Activated CD4-positive, alpha-beta memory T cell treated with anti-CD3 and anti-CD28 coated beads for 36 hours (primary cell): ENCODE measurements at regions not wholly inside any gene's neighbourhood (a gene's known extent, or its start where the extent isn't known, plus 50 kb on each side); places are given as distances from the start of the nearest gene placed in this dataset.

ENCODE experiments used
- CTCF ChIA-PET: fragments of 350-600 bp; sonication (Branson Sonifier 250); formaldehyde crosslinking; loops from one replicate; lab custom pipeline; 2021; ENCODE audit warnings: antibody characterized with exemption, inconsistent platforms; lab: Charles Lee
- POLR2A ChIA-PET: fragments of 350-600 bp; sonication (Branson Sonifier 250); formaldehyde crosslinking; loops from one replicate; lab custom pipeline; 2021; ENCODE audit warnings: antibody characterized with exemption; lab: Charles Lee
- DNase-seq: peaks from one replicate; pipeline ENCODE4 v3.0.0-alpha.2; 2020
- H3K27ac Mint-ChIP-seq: one replicate; pipeline ENCODE4 v1.8.0; 2021; ENCODE audit warnings: mixed read lengths
- H3K27me3 Mint-ChIP-seq: one replicate; pipeline ENCODE4 v1.8.0; 2021; ENCODE audit warnings: mixed read lengths
- H3K36me3 Mint-ChIP-seq: one replicate; pipeline ENCODE4 v1.8.0; 2021; ENCODE audit warnings: mixed read lengths
- H3K4me1 Mint-ChIP-seq: one replicate; pipeline ENCODE4 v1.8.0; 2021; ENCODE audit warnings: low read depth, mixed read lengths
- H3K4me3 Mint-ChIP-seq: one replicate; pipeline ENCODE4 v1.8.0; 2021; ENCODE audit warnings: mild to moderate bottlenecking, mixed read lengths
- H3K9me3 Mint-ChIP-seq: one replicate; pipeline ENCODE4 v1.8.0; 2021; ENCODE audit warnings: mixed read lengths
- intact Hi-C: fragments of 100-400 bp; cut with micrococcal nuclease; formaldehyde crosslinking; loops from one replicate; pipeline ENCODE4 v1.15.1; 2023

DNA sequence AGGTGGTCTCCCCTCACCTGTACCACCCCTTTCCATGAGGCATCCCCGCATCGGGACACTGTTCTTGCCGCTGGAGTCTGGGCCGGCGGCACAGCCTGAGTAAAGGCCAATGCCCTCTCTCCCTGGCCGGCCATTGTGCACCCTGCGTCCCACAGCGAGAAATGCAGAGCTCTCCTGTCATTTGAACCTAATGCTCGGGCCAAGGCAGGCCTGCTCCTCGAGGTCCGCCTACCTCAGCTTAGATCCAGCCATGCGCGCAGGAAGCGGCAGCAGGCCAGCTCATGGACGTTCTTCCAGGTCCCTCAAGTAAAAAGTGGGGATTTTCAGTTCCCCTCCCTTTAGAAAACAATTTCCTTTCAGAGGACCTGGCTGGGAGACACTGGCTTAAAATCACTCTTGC lies 135.0 kb downstream of the HSD17B3 start:
- Mint-ChIP-seq H3K4me1 (no peaks in the 10 kb centered on the region), H3K27me3 (peaks cover 3% of the 10 kb centered on the region), H3K9me3 (no peaks in the 10 kb centered on the region), H3K36me3 (no peaks in the 10 kb centered on the region), H3K4me3 (no peak overlapping the region), H3K27ac (no peak overlapping the region)
- DNase-seq, result no peak
- intact Hi-C loops, result no loop called here
- CTCF ChIA-PET, result no interaction called here
- POLR2A ChIA-PET, result no interaction called here

DNA sequence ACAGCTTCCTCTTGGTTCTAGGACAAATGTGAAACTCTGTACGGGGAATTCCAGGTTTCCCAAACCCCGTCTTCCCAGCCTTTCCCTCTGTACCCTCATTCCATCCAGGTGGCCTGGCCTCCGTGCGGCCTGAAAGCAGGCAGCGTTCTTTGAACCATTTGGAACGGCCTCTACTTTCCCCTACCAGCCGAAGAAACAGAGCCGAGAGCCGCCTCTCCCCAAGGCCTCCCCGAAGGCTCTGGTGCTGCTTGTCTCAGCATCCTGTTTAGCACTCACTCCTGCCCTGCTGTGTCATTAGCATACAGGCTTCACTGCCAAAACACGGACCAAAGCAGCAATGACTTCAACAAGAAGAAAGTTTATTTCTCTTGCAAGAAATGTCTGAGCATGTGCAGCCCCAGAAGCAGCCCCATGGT lies 137.7 kb downstream of the HSD17B3 start:
- Mint-ChIP-seq H3K9me3 (no peaks in the 10 kb centered on the region), H3K4me1 (no peaks in the 10 kb centered on the region), H3K27me3 (peaks cover 2% of the 10 kb centered on the region), H3K36me3 (no peaks in the 10 kb centered on the region), H3K4me3 (no peak overlapping the region), H3K27ac (no peak overlapping the region)
- CTCF ChIA-PET, result interaction anchor here (0.6 kb wide), 1 partner anchor 166 kb away, joined by 4 read pairs; no protein-coding TSS in a partner anchor
- intact Hi-C loops, result no loop called here
- POLR2A ChIA-PET, result no interaction called here
- no peak for DNase-seq

DNA sequence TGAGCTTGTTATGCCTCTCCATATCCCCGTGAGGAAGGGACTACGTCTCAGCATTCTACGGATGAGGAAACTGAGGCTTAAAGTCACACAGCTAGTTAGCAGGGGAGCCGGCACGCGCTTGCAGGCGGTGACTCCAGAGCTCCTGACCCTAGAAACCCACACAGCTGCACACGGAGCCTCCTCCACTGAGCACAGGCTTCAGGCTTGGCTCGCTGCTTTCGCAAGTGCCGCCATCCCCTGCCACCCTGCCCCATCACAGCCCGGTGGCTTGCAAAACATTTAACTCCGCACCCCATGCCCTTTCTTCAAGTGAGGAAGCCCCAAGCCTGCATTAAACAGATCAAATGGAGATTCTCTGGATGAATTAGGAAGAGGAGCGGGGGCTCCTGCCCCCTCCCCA lies 138.3 kb downstream of the HSD17B3 start:
- no peak overlapping the region for H3K4me3 Mint-ChIP-seq
- peaks cover 2% of the 10 kb centered on the region for H3K4me1 Mint-ChIP-seq
- H3K27ac Mint-ChIP-seq, result no peak overlapping the region
- H3K27me3 Mint-ChIP-seq, result peaks cover 3% of the 10 kb centered on the region
- H3K36me3 Mint-ChIP-seq, result no peaks in the 10 kb centered on the region
- no peak for DNase-seq
- intact Hi-C loops, result no loop called here
- CTCF ChIA-PET, result no interaction called here
- POLR2A ChIA-PET, result no interaction called here
- H3K9me3 Mint-ChIP-seq, result no peaks in the 10 kb centered on the region

DNA sequence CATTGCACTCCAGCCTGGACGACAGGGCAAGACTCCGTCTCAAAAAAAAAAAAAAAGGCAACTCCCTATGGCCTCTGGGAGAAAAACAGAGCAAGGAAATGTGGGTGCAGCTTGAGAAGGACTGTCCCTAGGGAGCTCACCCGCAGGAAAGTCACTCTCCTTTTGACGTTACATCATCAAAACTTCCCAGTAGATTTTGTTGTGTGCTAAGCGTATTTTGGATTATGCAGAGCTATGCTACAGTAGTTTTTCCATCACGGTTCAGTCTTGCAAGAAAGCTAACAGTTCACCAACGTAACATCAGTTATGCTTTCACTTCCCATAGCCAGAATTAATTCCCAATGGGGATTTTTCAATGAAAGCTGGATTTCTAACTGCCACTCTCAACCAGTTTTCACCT lies 138.8 kb downstream of the HSD17B3 start:
- H3K9me3 Mint-ChIP-seq, result no peaks in the 10 kb centered on the region
- CTCF ChIA-PET, result no interaction called here

DNA sequence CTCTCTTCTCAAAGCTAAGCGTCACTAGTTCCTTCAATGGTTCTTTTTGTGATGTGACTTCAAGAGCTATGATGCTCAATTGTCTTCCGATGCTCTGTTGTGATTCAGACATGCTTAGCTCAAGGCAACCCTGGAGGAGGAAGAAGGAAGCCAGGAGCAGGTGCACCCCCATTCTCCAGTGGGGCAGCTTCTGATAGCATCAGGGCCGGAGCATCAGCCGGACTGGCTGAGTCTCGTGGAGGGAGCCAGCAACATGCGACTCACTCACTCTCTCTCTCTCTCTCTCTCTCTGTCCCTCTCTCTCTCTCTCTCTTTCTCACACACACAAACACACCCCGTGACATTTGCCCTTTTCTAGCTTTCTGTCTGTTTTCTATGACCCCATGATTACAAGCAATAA lies 140.2 kb downstream of the HSD17B3 start:
- Mint-ChIP-seq H3K36me3 (no peaks in the 10 kb centered on the region), H3K9me3 (no peaks in the 10 kb centered on the region), H3K4me3 (no peak overlapping the region), H3K27ac (no peak overlapping the region), H3K27me3 (peaks cover 4% of the 10 kb centered on the region), H3K4me1 (peaks cover 4% of the 10 kb centered on the region)
- intact Hi-C loops, result no loop called here
- CTCF ChIA-PET, result no interaction called here
- POLR2A ChIA-PET, result no interaction called here
- no peak for DNase-seq

More for the DNA sequence above, 138.8 kb downstream of the HSD17B3 start:
- peaks cover 4% of the 10 kb centered on the region for H3K27me3 Mint-ChIP-seq
- H3K27ac Mint-ChIP-seq, result no peak overlapping the region
- DNase-seq, result no peak
- peaks cover 4% of the 10 kb centered on the region for H3K4me1 Mint-ChIP-seq
- H3K4me3 Mint-ChIP-seq, result no peak overlapping the region
- no peaks in the 10 kb centered on the region for H3K36me3 Mint-ChIP-seq
- POLR2A ChIA-PET, result no interaction called here
- intact Hi-C loops, result no loop called here

DNA sequence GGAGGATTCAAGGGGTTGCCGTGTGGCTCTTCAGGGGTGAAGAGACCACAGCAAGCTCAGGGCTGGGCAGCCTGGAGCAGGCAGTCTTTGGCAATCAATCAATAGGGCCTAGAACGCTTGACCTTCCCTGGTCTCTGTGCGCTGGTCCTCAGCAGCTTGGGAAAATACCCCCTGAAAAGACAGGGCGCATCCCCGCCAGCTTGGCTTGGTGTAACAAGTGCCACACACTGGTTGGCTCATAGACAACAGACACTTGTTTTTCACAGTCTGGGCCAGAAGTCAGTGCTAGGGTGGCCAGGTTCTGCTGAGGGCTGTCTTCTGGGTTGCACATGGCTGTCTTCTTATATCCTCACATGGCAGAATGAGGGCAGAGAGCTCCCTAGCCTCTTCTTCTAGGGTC lies 141.1 kb downstream of the HSD17B3 start:
- ChIA-PET POLR2A (no interaction called here), CTCF (no interaction called here)
- H3K4me1 Mint-ChIP-seq, result peaks cover 7% of the 10 kb centered on the region
- H3K9me3 Mint-ChIP-seq, result no peaks in the 10 kb centered on the region
- intact Hi-C loops, result no loop called here
- no peak for DNase-seq
- no peak overlapping the region for H3K27ac Mint-ChIP-seq
- H3K4me3 Mint-ChIP-seq, result no peak overlapping the region
- H3K36me3 Mint-ChIP-seq, result no peaks in the 10 kb centered on the region
- peaks cover 4% of the 10 kb centered on the region for H3K27me3 Mint-ChIP-seq

DNA sequence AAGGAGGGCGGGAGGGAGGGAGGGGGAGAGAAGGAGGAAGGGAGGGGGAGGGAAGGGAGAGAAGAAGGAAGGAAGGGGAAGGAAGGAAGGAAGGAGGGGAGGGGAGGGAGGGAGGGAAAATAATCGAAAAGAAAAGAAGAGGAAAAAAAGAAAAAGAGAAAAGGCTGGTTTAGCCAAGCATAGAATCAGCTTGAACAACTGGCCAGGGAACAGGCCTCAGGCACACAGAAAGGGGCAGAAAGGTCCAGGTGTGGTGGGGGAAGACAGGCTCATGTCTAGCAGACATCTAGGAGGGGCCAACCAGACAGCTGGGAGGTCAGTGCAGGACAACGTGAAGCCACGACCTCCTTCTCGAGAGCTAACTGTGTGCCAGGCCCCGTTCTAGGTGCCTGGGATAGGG lies 141.8 kb downstream of the HSD17B3 start:
- Mint-ChIP-seq H3K4me1 (peaks cover 7% of the 10 kb centered on the region), H3K9me3 (no peaks in the 10 kb centered on the region), H3K36me3 (no peaks in the 10 kb centered on the region), H3K27me3 (peaks cover 5% of the 10 kb centered on the region), H3K4me3 (no peak overlapping the region), H3K27ac (no peak overlapping the region)
- no peak for DNase-seq
- ChIA-PET CTCF (no interaction called here), POLR2A (no interaction called here)
- intact Hi-C loops, result no loop called here

DNA sequence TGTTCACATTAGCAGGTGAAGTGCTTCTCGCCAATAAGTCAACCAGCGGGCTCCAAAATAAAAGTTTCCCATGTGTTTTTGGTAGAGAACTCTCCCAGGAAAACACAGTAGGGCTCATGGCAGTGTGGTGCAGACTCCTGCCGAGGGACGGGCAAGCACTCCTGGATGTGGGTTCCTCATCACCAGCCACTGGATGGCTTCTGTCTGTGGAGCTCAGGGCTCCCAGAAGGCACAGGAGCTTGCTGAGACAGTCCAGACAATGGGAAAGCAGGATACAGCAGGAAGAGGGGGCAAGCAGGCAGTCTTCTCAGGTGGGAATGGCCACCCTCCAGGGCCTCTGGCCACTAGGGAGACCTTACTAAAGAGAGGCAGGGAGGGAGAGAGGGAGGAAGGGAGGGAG lies 142.4 kb downstream of the HSD17B3 start:
- Mint-ChIP-seq H3K27ac (no peak overlapping the region), H3K36me3 (no peaks in the 10 kb centered on the region), H3K27me3 (peaks cover 5% of the 10 kb centered on the region), H3K9me3 (no peaks in the 10 kb centered on the region), H3K4me1 (peaks cover 7% of the 10 kb centered on the region), H3K4me3 (no peak overlapping the region)
- DNase-seq, result no peak
- CTCF ChIA-PET, result no interaction called here
- POLR2A ChIA-PET, result no interaction called here
- intact Hi-C loops, result loop anchor here (10.0 kb wide), 1 partner anchor 305 kb away; no protein-coding TSS in a partner anchor

DNA sequence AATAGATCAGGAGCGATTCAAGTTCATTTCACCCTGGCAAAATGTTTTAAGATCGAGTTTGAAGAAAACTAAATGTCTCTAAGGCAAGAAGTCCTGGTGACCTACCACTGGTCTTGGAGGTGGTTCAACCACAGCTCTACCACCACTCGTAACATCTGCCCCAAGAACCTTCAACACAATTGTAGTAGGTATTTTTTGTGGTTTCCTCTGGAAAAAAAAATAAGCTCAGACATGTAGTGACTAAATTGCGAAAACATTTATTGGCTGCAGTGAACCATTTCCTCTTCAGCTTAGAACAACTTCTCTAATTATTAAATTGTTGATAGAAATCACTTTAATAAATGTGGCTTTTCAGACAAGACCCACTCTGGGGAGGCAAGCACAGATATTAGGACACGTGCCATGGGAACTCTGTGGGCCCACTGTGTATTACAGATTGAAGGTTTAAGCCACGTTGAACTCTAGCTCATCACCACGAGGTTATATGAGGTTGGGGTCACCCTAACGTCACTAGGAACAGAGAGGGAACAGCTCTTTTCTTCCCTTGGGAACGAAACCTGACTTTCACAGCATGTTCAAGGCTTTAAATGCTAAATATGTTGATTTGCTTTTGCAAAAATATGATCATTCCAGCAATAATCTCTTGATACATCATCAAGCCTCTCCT lies 142.9 kb downstream of the HSD17B3 start:
- intact Hi-C loops, result loop anchor here (10.0 kb wide), 1 partner anchor 304 kb away; no protein-coding TSS in a partner anchor
- Mint-ChIP-seq H3K36me3 (no peaks in the 10 kb centered on the region), H3K4me1 (peaks cover 7% of the 10 kb centered on the region), H3K27me3 (peaks cover 5% of the 10 kb centered on the region), H3K27ac (no peak overlapping the region), H3K4me3 (no peak overlapping the region), H3K9me3 (no peaks in the 10 kb centered on the region)
- no peak for DNase-seq
- CTCF ChIA-PET, result no interaction called here
- POLR2A ChIA-PET, result no interaction called here

DNA sequence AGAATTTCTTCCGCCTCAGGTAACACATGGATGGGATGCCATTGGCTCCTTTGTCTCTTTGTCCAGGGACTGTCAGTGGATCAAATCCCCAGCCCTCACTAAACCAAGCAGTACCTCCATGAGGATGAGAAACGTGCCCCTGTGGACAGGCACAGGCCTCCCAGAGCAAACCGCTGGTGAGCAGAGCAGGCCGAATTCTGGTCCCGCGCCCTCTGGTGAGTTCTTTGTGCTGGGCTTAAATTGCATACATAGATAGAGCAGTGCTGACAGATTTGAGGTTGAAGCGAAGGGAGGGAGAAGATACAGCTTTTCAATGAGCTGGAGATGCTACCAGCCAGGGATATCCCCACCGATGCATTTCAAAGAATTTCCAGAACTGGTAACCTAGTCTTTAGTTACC lies 143.8 kb downstream of the HSD17B3 start:
- no peaks in the 10 kb centered on the region for H3K36me3 Mint-ChIP-seq
- H3K27me3 Mint-ChIP-seq, result peaks cover 3% of the 10 kb centered on the region
- H3K27ac Mint-ChIP-seq, result no peak overlapping the region
- CTCF ChIA-PET, result no interaction called here
- H3K4me1 Mint-ChIP-seq, result peaks cover 7% of the 10 kb centered on the region
- H3K4me3 Mint-ChIP-seq, result no peak overlapping the region
- no peak for DNase-seq
- no peaks in the 10 kb centered on the region for H3K9me3 Mint-ChIP-seq
- intact Hi-C loops, result loop anchor here (10.0 kb wide), 1 partner anchor 303 kb away; no protein-coding TSS in a partner anchor
- POLR2A ChIA-PET, result no interaction called here

DNA sequence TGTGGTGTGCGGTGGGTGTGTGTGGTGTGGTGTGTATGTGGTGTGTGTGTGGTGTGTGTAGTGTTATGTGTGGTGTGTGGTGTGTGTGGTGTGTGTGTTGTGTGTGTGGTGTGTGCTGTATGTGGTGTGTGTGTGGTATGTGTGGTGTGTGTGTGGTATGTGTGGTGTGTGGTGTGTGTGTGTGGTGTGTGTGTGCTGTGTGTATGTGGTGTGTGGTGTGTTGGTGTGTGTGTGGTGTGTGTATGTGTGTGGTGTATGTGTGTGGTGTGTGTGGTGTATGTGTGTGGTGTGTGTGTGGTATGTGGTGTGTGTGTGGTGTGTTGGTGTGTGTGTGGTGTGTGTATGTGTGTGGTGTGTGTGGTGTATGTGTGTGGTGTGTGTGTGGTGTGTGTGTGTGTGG lies 144.3 kb downstream of the HSD17B3 start:
- no peaks in the 10 kb centered on the region for H3K36me3 Mint-ChIP-seq
- H3K4me1 Mint-ChIP-seq, result peaks cover 7% of the 10 kb centered on the region
- ChIA-PET POLR2A (no interaction called here), CTCF (no interaction called here)
- intact Hi-C loops, result loop anchor here (10.0 kb wide), 1 partner anchor 303 kb away; no protein-coding TSS in a partner anchor
- DNase-seq, result no peak
- no peaks in the 10 kb centered on the region for H3K9me3 Mint-ChIP-seq
- no peak overlapping the region for H3K27ac Mint-ChIP-seq
- H3K4me3 Mint-ChIP-seq, result no peak overlapping the region
- peaks cover 4% of the 10 kb centered on the region for H3K27me3 Mint-ChIP-seq

DNA sequence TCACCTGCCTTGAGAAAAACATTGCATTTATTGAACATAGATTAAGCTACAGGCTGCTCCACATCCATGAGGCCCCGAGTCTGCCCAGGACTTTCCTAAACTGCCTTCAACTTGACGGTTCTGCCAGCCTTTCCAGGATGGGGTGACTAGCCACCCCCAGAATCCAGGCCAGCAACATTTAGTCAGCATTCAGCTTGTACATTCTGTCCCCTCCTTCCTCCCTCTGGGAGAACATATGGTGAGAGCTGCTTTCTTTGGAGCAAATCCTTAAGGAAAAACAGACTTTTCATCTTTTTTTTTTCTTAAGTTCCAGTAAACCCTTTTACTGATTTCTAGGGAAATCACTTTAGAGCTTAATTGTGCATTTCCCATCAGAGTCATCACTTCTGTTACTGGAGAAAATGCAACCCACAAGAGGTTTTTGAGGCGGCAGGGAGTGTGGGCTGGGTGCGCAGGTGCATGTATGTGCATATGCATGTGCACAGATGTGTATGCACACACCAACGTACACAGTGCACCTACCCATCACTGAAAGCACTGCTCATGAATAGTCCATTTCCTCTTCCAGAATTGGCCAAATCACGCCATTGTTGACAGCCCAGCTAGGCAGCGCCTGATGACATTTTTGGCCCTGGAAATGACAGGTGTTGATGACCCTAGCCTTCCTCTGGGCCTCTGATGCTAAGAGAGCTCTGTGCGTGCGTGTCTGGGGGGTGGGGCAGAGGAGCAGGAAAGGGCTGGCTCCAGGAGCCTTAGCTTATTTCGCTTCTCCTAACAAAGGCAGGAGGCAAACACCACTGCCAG lies 145.6 kb downstream of the HSD17B3 start:
- no peaks in the 10 kb centered on the region for H3K36me3 Mint-ChIP-seq
- H3K4me3 Mint-ChIP-seq, result no peak overlapping the region
- ChIA-PET CTCF (no interaction called here), POLR2A (no interaction called here)
- peaks cover 4% of the 10 kb centered on the region for H3K27me3 Mint-ChIP-seq
- intact Hi-C loops, result loop anchor here (10.0 kb wide), 1 partner anchor 302 kb away; no protein-coding TSS in a partner anchor
- no peak overlapping the region for H3K27ac Mint-ChIP-seq
- H3K4me1 Mint-ChIP-seq, result peaks cover 7% of the 10 kb centered on the region
- peak; percentile 23 for DNase-seq
- no peaks in the 10 kb centered on the region for H3K9me3 Mint-ChIP-seq
